ENCODE measurements at regions not wholly inside any gene's neighbourhood (a gene's known extent, or its start where the extent isn't known, plus 50 kb on each side); places are given as distances from the start of the nearest gene placed in this dataset.

- Histone ChIP-seq H3K9me3 (no peaks in the 10 kb centered on the region), H3K4me1 (no peaks in the 10 kb centered on the region), H3K4me3 (no peak overlapping the region), H3K27me3 (no peaks in the 10 kb centered on the region), H3K27ac (no peak overlapping the region), H3K36me3 (no peaks in the 10 kb centered on the region)
- TF ChIP-seq CTCF (IDR thresholded peaks at IDR 0.05 in 4 of 5, conservative IDR thresholded peaks at IDR 0.05 in 1 of 5) (no peak), POLR2A (IDR thresholded peaks at IDR 0.05) (no peak)
- intact Hi-C loops (cut with DNase I; ENCODE audit: low total_unique reads) (loop anchor here (5.0 to 10.0 kb wide), 3 partner anchors 175 to 865 kb away; no protein-coding TSS in a partner anchor), in situ Hi-C loops (cut with MboI; ENCODE audit: low sequenced_read_pairs in 4 of 4) (loop anchor here (10.0 to 25.0 kb wide), 4 partner anchors 165 to 768 kb away; partner anchors contain the start of gene THBS1 (in 2 of the 4))
- no peak for ATAC-seq
- no peak for DNase-seq
Observed at GRCh38 chr15:38819387-38819950, 254.9 kb upstream of the RASGRP1 start.

- no peaks in the 10 kb centered on the region for H3K27me3 ChIP-seq
- TF ChIP-seq CTCF (IDR thresholded peaks at IDR 0.05 in 4 of 5, conservative IDR thresholded peaks at IDR 0.05 in 1 of 5) (no peak), POLR2A (IDR thresholded peaks at IDR 0.05) (no peak)
- H3K4me3 ChIP-seq = no peak overlapping the region
- no peak overlapping the region for H3K27ac ChIP-seq
- ATAC-seq = no peak
- in situ Hi-C loops (cut with MboI; ENCODE audit: low sequenced_read_pairs in 4 of 4) (loop anchor here in 1 of 4 donors (25.0 kb wide), 1 partner anchor 764 kb away; the partner anchor contains the start of gene THBS1), intact Hi-C loops (cut with DNase I; ENCODE audit: low total_unique reads) (no loop called here)
- H3K4me1 ChIP-seq = no peaks in the 10 kb centered on the region
- no peak for DNase-seq
- no peaks in the 10 kb centered on the region for H3K9me3 ChIP-seq
- H3K36me3 ChIP-seq = no peaks in the 10 kb centered on the region
Observed at GRCh38 chr15:38823263-38823662, 258.6 kb upstream of the RASGRP1 start.

GRCh38 chr15:38824719-38825118 lies 260.1 kb upstream of the RASGRP1 start:
- intact Hi-C loops (cut with DNase I; ENCODE audit: low total_unique reads) (no loop called here), in situ Hi-C loops (cut with MboI; ENCODE audit: low sequenced_read_pairs in 4 of 4) (loop anchor here in 1 of 4 donors (25.0 kb wide), 1 partner anchor 763 kb away; the partner anchor contains the start of gene THBS1)
- TF ChIP-seq POLR2A (IDR thresholded peaks at IDR 0.05) = no peak
- TF ChIP-seq CTCF (IDR thresholded peaks at IDR 0.05 in 4 of 5, conservative IDR thresholded peaks at IDR 0.05 in 1 of 5) = no peak
- DNase-seq = no peak
- Histone ChIP-seq H3K9me3 (no peaks in the 10 kb centered on the region), H3K36me3 (no peaks in the 10 kb centered on the region), H3K4me1 (no peaks in the 10 kb centered on the region), H3K4me3 (no peak overlapping the region), H3K27me3 (no peaks in the 10 kb centered on the region), H3K27ac (no peak overlapping the region)
- no peak for ATAC-seq

- no peaks in the 10 kb centered on the region for H3K9me3 ChIP-seq
- H3K4me1 ChIP-seq = no peaks in the 10 kb centered on the region
- intact Hi-C loops (cut with DNase I; ENCODE audit: low total_unique reads) = no loop called here
- H3K27me3 ChIP-seq = no peaks in the 10 kb centered on the region
- H3K27ac ChIP-seq = no peak overlapping the region
- no peak overlapping the region for H3K4me3 ChIP-seq
- no peaks in the 10 kb centered on the region for H3K36me3 ChIP-seq
- in situ Hi-C loops (cut with MboI; ENCODE audit: low sequenced_read_pairs in 4 of 4) = no loop called here
- TF ChIP-seq CTCF (IDR thresholded peaks at IDR 0.05 in 4 of 5, conservative IDR thresholded peaks at IDR 0.05 in 1 of 5) (no peak), POLR2A (IDR thresholded peaks at IDR 0.05) (no peak)
- DNase-seq = no peak
- no peak for ATAC-seq
Observed at GRCh38 chr15:38826880-38827279, 262.3 kb upstream of the RASGRP1 start.
